B cell (primary cell): ENCODE measurements at regions not wholly inside any gene's neighbourhood (a gene's known extent, or its start where the extent isn't known, plus 50 kb on each side); places are given as distances from the start of the nearest gene placed in this dataset.

Experiments used
- EZH2 ChIP-seq: IDR thresholded peaks from 2 replicates; pipeline ENCODE4 v1.6.1; 2012; ENCODE audit warnings: borderline replicate concordance, low read depth, mild to moderate bottlenecking, moderate library complexity, low read length; ENCODE audit not compliant: insufficient read depth, poor library complexity, severe bottlenecking
- TF ChIP-seq, protein P1 (sequence below): fragments of 200-600 bp; IDR thresholded peaks from one replicate; pipeline ENCODE4 v1.8.0; 2022; ENCODE audit warnings: antibody characterized with exemption, mild to moderate bottlenecking

- TF ChIP-seq, protein P1, sequence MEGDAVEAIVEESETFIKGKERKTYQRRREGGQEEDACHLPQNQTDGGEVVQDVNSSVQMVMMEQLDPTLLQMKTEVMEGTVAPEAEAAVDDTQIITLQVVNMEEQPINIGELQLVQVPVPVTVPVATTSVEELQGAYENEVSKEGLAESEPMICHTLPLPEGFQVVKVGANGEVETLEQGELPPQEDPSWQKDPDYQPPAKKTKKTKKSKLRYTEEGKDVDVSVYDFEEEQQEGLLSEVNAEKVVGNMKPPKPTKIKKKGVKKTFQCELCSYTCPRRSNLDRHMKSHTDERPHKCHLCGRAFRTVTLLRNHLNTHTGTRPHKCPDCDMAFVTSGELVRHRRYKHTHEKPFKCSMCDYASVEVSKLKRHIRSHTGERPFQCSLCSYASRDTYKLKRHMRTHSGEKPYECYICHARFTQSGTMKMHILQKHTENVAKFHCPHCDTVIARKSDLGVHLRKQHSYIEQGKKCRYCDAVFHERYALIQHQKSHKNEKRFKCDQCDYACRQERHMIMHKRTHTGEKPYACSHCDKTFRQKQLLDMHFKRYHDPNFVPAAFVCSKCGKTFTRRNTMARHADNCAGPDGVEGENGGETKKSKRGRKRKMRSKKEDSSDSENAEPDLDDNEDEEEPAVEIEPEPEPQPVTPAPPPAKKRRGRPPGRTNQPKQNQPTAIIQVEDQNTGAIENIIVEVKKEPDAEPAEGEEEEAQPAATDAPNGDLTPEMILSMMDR: no peak
- TF ChIP-seq EZH2: no peak
Measured at GRCh38 chr13:73497430-73497829, 438.6 kb downstream of the KLF5 start.
